DOHH2 (cell line): ENCODE measurements at regions not wholly inside any gene's neighbourhood (a gene's known extent, or its start where the extent isn't known, plus 50 kb on each side); places are given as distances from the start of the nearest gene placed in this dataset.

Experiments used
- EZH2phosphoT487 ChIP-seq: fragments of 200-600 bp; sonication (generic); IDR thresholded peaks from 2 replicates; pipeline ENCODE4 v1.6.1; 2017; ENCODE audit warnings: borderline replicate concordance, mild to moderate bottlenecking, antibody characterized with exemption, low read length, moderate library complexity, mixed read lengths
- TF ChIP-seq, protein P1 (sequence below): fragments of 200-600 bp; sonication (generic); IDR thresholded peaks from one replicate; pipeline ENCODE4 v1.5.1; 2014; ENCODE audit warnings: antibody characterized with exemption, mild to moderate bottlenecking, low read depth, low read length; ENCODE audit not compliant: poor library complexity, severe bottlenecking

DNA sequence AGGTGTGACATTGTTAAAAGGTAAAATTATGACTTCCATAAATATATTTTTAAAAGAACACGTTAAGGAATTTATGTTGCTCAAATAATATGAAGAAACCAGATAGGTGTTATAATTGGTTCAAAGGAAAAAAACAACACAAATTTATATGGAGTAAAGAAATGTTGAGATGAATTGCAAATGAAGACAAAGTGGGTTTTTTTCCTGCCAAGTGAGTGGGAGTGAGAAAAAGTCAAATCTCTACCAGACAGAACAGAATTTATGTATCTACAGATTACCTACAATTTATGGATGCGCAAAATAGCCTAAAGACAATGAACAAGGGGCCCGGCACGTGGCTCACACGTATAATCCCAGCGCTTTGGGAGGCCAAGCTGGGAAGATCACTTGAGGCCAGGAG, 159.7 kb upstream of the SLC1A4 start:
- TF ChIP-seq, protein P1, sequence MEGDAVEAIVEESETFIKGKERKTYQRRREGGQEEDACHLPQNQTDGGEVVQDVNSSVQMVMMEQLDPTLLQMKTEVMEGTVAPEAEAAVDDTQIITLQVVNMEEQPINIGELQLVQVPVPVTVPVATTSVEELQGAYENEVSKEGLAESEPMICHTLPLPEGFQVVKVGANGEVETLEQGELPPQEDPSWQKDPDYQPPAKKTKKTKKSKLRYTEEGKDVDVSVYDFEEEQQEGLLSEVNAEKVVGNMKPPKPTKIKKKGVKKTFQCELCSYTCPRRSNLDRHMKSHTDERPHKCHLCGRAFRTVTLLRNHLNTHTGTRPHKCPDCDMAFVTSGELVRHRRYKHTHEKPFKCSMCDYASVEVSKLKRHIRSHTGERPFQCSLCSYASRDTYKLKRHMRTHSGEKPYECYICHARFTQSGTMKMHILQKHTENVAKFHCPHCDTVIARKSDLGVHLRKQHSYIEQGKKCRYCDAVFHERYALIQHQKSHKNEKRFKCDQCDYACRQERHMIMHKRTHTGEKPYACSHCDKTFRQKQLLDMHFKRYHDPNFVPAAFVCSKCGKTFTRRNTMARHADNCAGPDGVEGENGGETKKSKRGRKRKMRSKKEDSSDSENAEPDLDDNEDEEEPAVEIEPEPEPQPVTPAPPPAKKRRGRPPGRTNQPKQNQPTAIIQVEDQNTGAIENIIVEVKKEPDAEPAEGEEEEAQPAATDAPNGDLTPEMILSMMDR = no peak
- TF ChIP-seq EZH2phosphoT487 = no peak
